ENCODE measurements at regions not wholly inside any gene's neighbourhood (a gene's known extent, or its start where the extent isn't known, plus 50 kb on each side); places are given as distances from the start of the nearest gene placed in this dataset.

DNA sequence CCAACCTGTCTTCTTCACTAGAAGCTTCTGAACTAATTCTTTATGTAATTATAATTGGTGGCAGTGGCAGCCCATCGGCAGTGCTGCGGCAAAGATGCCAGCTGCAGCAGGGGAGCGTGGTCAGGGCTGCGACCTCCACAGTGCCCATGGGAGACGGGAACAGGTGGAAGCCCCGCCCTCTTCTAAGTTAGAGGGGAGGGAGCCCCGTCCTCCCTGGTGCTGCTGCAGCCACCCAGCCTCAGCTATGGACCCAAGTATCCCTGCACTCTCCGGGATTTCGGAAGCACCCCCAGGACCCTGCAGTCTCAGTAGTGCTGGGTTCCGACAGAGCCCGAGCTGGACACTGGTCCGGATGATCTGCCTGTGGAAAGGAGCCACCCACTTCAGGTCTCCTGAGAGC, 117.0 kb upstream of the MBL2 start:
- Histone ChIP-seq H4K91ac (ENCODE audit: insufficient read length, low read depth, low read length) (no peak overlapping the region), H3K18ac (ENCODE audit: insufficient read length, low read depth, low read length) (no peak overlapping the region), H3K56ac (ENCODE audit: insufficient read length, low read depth, low read length) (no peak overlapping the region), H3K9ac (ENCODE audit: extremely low read depth, insufficient read length, low read length) (no peak overlapping the region), H4K8ac (replicated peaks; ENCODE audit: insufficient read length, low read depth, low read length) (no peak overlapping the region), H3K27me3 (ENCODE audit: insufficient read depth, low read length) (no peaks in the 10 kb centered on the region), H2BK120ac (ENCODE audit: low read depth, low read length, poor library complexity, severe bottlenecking) (no peak overlapping the region), H2BK20ac (ENCODE audit: low read depth, low read length, poor library complexity, severe bottlenecking) (no peak overlapping the region), H3K4me1 (ENCODE audit: insufficient read depth, low read length) (0 out of 2 replicates have a peak, but pooled peaks cover 2% of the 10 kb centered on the region), H2AK5ac (ENCODE audit: insufficient read length, low read length) (no peak overlapping the region), H3K4ac (ENCODE audit: low read depth, low read length) (no peak overlapping the region), H3K79me2 (ENCODE audit: insufficient read depth, low read length) (no peaks in the 10 kb centered on the region), H2BK15ac (ENCODE audit: low read depth, low read length) (no peak overlapping the region), H3K79me1 (ENCODE audit: insufficient read depth, low read depth, low read length, poor library complexity, severe bottlenecking) (no peaks in the 10 kb centered on the region), H3K23me2 (ENCODE audit: insufficient read length, low read depth, low read length, poor library complexity, severe bottlenecking) (no peaks in the 10 kb centered on the region), H3K23ac (ENCODE audit: insufficient read length, low read depth, low read length) (no peak overlapping the region), H2BK5ac (ENCODE audit: insufficient read length, low read length) (no peak overlapping the region), H3K27ac (ENCODE audit: insufficient read length, low read depth, low read length) (no peak overlapping the region), H2AFZ (ENCODE audit: low read length) (no peak overlapping the region), H4K5ac (ENCODE audit: insufficient read length, low read depth, low read length) (no peak overlapping the region), H4K20me1 (ENCODE audit: control insufficient read depth, insufficient read depth, insufficient read length) (no peaks in the 10 kb centered on the region), H3K4me2 (ENCODE audit: insufficient read depth, insufficient read length, low read length) (no peak overlapping the region), H3K9me3 (ENCODE audit: control insufficient read depth, low read depth, low read length) (no peaks in the 10 kb centered on the region), H3K14ac (ENCODE audit: insufficient read depth, low read length) (no peak overlapping the region), H2BK12ac (ENCODE audit: insufficient read length, low read depth, low read length) (no peak overlapping the region), H3T11ph (ENCODE audit: low read length) (no peak overlapping the region)
- Mint-ChIP-seq H3K9me3 (peaks cover 0 to 1% of the 10 kb centered on the region in 2 experiments; a peak in 1 of 5 replicates), H3K36me3 (ENCODE audit: insufficient read depth in 1 of 3, low read depth in 3 of 3) (peaks cover 0 to 9% (median 3%) of the 10 kb centered on the region in 3 experiments; a peak in 4 of 7 replicates), H3K4me3 (no peak overlapping the region), H3K27ac (no peak overlapping the region), H3K27me3 (ENCODE audit: low read depth) (no peaks in the 10 kb centered on the region), H3K4me1 (peaks cover 22 to 25% of the 10 kb centered on the region in 2 experiments)
- DNase-seq, result no peak
- no CpG with 5 or more reads among the region's 12 CpGs for WGBS (ENCODE audit: extremely low coverage, insufficient read length, low lambda C conversion rate)
- TF ChIP-seq, protein P1, sequence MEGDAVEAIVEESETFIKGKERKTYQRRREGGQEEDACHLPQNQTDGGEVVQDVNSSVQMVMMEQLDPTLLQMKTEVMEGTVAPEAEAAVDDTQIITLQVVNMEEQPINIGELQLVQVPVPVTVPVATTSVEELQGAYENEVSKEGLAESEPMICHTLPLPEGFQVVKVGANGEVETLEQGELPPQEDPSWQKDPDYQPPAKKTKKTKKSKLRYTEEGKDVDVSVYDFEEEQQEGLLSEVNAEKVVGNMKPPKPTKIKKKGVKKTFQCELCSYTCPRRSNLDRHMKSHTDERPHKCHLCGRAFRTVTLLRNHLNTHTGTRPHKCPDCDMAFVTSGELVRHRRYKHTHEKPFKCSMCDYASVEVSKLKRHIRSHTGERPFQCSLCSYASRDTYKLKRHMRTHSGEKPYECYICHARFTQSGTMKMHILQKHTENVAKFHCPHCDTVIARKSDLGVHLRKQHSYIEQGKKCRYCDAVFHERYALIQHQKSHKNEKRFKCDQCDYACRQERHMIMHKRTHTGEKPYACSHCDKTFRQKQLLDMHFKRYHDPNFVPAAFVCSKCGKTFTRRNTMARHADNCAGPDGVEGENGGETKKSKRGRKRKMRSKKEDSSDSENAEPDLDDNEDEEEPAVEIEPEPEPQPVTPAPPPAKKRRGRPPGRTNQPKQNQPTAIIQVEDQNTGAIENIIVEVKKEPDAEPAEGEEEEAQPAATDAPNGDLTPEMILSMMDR (conservative IDR thresholded peaks at IDR 0.05), result no peak
